ENCODE measurements at regions not wholly inside any gene's neighbourhood (a gene's known extent, or its start where the extent isn't known, plus 50 kb on each side); places are given as distances from the start of the nearest gene placed in this dataset.

DNA sequence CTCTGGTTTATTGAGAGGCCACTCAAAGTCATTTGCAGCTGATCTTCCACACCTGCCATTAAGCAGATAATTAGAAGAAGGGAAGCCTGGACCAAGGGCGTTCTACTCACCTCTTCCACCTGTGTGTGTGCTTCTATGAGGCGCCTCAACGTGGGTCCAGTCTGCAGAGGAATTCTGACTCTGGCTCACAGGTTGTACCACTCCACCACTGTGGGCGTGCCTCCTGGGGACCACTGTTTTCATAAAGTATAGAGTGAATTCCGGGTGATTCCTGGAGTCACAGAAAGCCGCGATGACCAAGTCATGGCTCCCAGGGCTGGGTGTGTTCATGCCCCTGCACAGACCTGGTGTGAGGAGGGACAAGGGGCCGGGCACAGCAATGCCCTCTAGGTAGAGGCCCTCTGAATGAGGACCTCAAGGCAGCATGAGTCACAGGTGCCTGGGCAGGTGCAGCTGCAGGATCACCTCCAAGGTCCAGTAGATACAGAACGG, 408.3 kb upstream of the MGMT start (continued):
- TF ChIP-seq TERF1 (CRISPR knock-in tag; IDR thresholded peaks at IDR 0.05) = no peak

GRCh38 chr10:129059977-129060376, 407.1 kb upstream of the MGMT start:
- Histone ChIP-seq H3K4me1 (ENCODE audit: insufficient read depth, low read length) (no peaks in the 10 kb centered on the region), H3K9ac (ENCODE audit: insufficient read depth, low read depth, low read length) (no peak overlapping the region), H3K4me2 (ENCODE audit: low read depth, low read length) (no peak overlapping the region), H2AFZ (ENCODE audit: low read length) (no peak overlapping the region), H3K36me3 (replicated peaks in 1 of 2; ENCODE audit: control insufficient read depth in 1 of 2, insufficient read depth in 2 of 2, low read length in 2 of 2) (no peaks in the 10 kb centered on the region), H3K9me3 (ENCODE audit: low read length) (no peaks in the 10 kb centered on the region), H3K27ac (ENCODE audit: extremely low read length, insufficient read depth, low read length) (no peak overlapping the region), H3K4me3 (replicated peaks in 1 of 3; ENCODE audit: insufficient read depth in 1 of 3, low read depth in 2 of 3, low read length in 3 of 3) (no peak overlapping the region), H3K27me3 (ENCODE audit: control insufficient read depth in 1 of 2, insufficient read depth in 2 of 2, low read length in 2 of 2) (peaks cover 1 to 5% of the 10 kb centered on the region in 2 experiments; a peak in 2 of 5 replicates), H4K20me1 (ENCODE audit: insufficient read depth, low read length) (no peaks in the 10 kb centered on the region), H3K79me2 (ENCODE audit: insufficient read depth, low read length) (no peaks in the 10 kb centered on the region)
- no TSS peak for BruUV-seq (replicated peaks)
- no peak for ATAC-seq
- ChIA-PET CTCF (ENCODE audit: low intra/inter-chr PET ratio, low total read pairs) (no interaction called here), POLR2A (no interaction called here)
- intact Hi-C loops (cut with micrococcal nuclease; ENCODE audit: unreplicated experiment) (no loop called here), in situ Hi-C loops (cut with HindIII; ENCODE audit: extremely low pct_ligation_motif_present, low pct_unique_long_range_greater_than_20kb) (no loop called here)
- 3% methylated on average over 5 of the region's 9 CpGs for WGBS (ENCODE audit: low lambda C conversion rate)
- FAIRE-seq = no peak
- no peak for DNase-seq (ENCODE audit: low spot score)
- TF ChIP-seq SIX4 (CRISPR knock-in tag; IDR thresholded peaks at IDR 0.05) (no peak), MEIS1 (CRISPR knock-in tag; IDR thresholded peaks at IDR 0.05; ENCODE audit: borderline replicate concordance) (no peak), KLF16 (CRISPR knock-in tag; IDR thresholded peaks at IDR 0.05) (no peak), SALL2 (CRISPR knock-in tag; IDR thresholded peaks at IDR 0.05) (no peak), ZFP90 (CRISPR knock-in tag; IDR thresholded peaks at IDR 0.05; ENCODE audit: borderline replicate concordance) (no peak), ATF2 (CRISPR knock-in tag; IDR thresholded peaks at IDR 0.05) (no peak), TBL1XR1 (IDR thresholded peaks at IDR 0.05; ENCODE audit: borderline replicate concordance, low read length, partially characterized antibody) (no peak), E2F5 (CRISPR knock-in tag; conservative IDR thresholded peaks at IDR 0.05) (no peak), PRPF4 (IDR thresholded peaks at IDR 0.05; ENCODE audit: low read depth, low read length, poor library complexity, severe bottlenecking) (no peak), ZNF24 (IDR thresholded peaks at IDR 0.05) (no peak), MTA3 (CRISPR knock-in tag; IDR thresholded peaks at IDR 0.05) (no peak)
- TF ChIP-seq, protein P1, sequence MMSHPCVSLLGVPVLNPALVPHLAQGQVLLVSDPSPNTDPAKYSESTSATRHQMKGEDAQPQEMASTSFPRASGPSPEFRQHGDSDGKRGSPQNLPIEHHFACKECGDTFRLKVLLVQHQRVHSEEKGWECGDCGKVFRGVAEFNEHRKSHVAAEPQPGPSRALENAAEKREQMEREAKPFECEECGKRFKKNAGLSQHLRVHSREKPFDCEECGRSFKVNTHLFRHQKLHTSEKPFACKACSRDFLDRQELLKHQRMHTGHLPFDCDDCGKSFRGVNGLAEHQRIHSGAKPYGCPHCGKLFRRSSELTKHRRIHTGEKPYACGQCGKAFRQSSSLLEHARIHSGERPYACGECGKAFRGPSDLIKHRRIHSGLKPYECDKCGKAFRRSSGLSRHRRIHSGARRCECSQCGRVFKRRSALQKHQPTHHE (CRISPR knock-in tag; IDR thresholded peaks at IDR 0.05; ENCODE audit: borderline replicate concordance) = no peak
- TF ChIP-seq, protein P2, sequence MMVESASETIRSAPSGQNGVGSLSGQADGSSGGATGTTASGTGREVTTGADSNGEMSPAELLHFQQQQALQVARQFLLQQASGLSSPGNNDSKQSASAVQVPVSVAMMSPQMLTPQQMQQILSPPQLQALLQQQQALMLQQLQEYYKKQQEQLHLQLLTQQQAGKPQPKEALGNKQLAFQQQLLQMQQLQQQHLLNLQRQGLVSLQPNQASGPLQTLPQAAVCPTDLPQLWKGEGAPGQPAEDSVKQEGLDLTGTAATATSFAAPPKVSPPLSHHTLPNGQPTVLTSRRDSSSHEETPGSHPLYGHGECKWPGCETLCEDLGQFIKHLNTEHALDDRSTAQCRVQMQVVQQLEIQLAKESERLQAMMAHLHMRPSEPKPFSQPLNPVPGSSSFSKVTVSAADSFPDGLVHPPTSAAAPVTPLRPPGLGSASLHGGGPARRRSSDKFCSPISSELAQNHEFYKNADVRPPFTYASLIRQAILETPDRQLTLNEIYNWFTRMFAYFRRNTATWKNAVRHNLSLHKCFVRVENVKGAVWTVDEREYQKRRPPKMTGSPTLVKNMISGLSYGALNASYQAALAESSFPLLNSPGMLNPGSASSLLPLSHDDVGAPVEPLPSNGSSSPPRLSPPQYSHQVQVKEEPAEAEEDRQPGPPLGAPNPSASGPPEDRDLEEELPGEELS (CRISPR knock-in tag; IDR thresholded peaks at IDR 0.05) = no peak
- TF ChIP-seq, protein P3, sequence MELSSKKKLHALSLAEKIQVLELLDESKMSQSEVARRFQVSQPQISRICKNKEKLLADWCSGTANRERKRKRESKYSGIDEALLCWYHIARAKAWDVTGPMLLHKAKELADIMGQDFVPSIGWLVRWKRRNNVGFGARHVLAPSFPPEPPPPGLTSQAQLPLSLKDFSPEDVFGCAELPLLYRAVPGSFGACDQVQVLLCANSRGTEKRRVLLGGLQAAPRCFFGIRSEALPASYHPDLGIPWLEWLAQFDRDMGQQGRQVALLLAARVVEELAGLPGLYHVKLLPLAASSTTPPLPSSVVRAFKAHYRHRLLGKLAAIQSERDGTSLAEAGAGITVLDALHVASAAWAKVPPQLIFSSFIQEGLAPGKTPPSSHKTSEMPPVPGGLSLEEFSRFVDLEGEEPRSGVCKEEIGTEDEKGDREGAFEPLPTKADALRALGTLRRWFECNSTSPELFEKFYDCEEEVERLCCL (CRISPR knock-in tag; IDR thresholded peaks at IDR 0.05; ENCODE audit: borderline replicate concordance) = no peak

All from HepG2 (cell line).